GM23248 (cell line): ENCODE measurements at regions not wholly inside any gene's neighbourhood (a gene's known extent, or its start where the extent isn't known, plus 50 kb on each side); places are given as distances from the start of the nearest gene placed in this dataset.

Source experiments
- DNase-seq: peaks from one replicate; pipeline ENCODE4 v3.0.0-alpha.2; 2015
- H2AFZ ChIP-seq: fragments of 200-600 bp; sonication (generic); 2 replicates; pipeline ENCODE4 v1.6.1; 2016; ENCODE audit warnings: antibody characterized with exemption
- H3F3A ChIP-seq: fragments of 200-600 bp; sonication (generic); 2 replicates; pipeline ENCODE4 v1.6.1; 2016; ENCODE audit warnings: mild to moderate bottlenecking, antibody characterized with exemption, mixed run types; ENCODE audit not compliant: insufficient read depth
- H3K27ac ChIP-seq: fragments of 200-600 bp; sonication (generic); 2 replicates; pipeline ENCODE4 v1.5.1; 2016; ENCODE audit warnings: mild to moderate bottlenecking
- H3K27me3 ChIP-seq: fragments of 200-600 bp; sonication (generic); replicated peaks from 2 replicates; pipeline ENCODE4 v1.6.1; 2016; ENCODE audit warnings: mild to moderate bottlenecking; ENCODE audit not compliant: insufficient read depth
- H3K36me3 ChIP-seq: fragments of 200-600 bp; sonication (generic); 2 replicates; pipeline ENCODE4 v1.6.1; 2016; ENCODE audit warnings: low read depth, mild to moderate bottlenecking
- H3K4me1 ChIP-seq: fragments of 200-600 bp; sonication (generic); 2 replicates; pipeline ENCODE4 v1.6.1; 2016; ENCODE audit warnings: mild to moderate bottlenecking; ENCODE audit not compliant: insufficient read depth
- H3K4me2 ChIP-seq: fragments of 200-600 bp; sonication (generic); one replicate; pipeline ENCODE4 v1.6.1; 2016; ENCODE audit warnings: mild to moderate bottlenecking; ENCODE audit not compliant: unreplicated experiment
- H3K4me3 ChIP-seq: fragments of 200-600 bp; sonication (generic); 2 replicates; pipeline ENCODE4 v1.5.1; 2016; ENCODE audit warnings: mild to moderate bottlenecking
- H3K79me2 ChIP-seq: fragments of 200-600 bp; sonication (generic); 2 replicates; pipeline ENCODE4 v1.6.1; 2016; ENCODE audit warnings: mild to moderate bottlenecking; ENCODE audit not compliant: insufficient read depth
- H3K9ac ChIP-seq: fragments of 200-600 bp; sonication (generic); 2 replicates; pipeline ENCODE4 v1.6.1; 2016; ENCODE audit warnings: mild to moderate bottlenecking
- H3K9me2 ChIP-seq: fragments of 200-600 bp; sonication (generic); 2 replicates; pipeline ENCODE4 v1.6.1; 2016; ENCODE audit warnings: mixed run types, mild to moderate bottlenecking, moderate library complexity; ENCODE audit not compliant: insufficient read depth
- H3K9me3 ChIP-seq: fragments of 200-600 bp; sonication (generic); one replicate; pipeline ENCODE4 v1.6.1; 2017; ENCODE audit warnings: low read depth
- H4K20me1 ChIP-seq: fragments of 200-600 bp; sonication (generic); 2 replicates; pipeline ENCODE4 v1.6.0; 2016; ENCODE audit not compliant: insufficient read depth
- EZH2 ChIP-seq: fragments of 200-600 bp; sonication (generic); IDR thresholded peaks from 2 replicates; pipeline ENCODE4 v1.6.1; 2018; ENCODE audit warnings: antibody characterized with exemption, mild to moderate bottlenecking; ENCODE audit not compliant: insufficient read depth, poor library complexity, severe bottlenecking
- EZH2phosphoT487 ChIP-seq: fragments of 200-600 bp; sonication (generic); IDR thresholded peaks from 2 replicates; pipeline ENCODE4 v1.6.1; 2018; ENCODE audit warnings: antibody characterized with exemption, moderate library complexity, mild to moderate bottlenecking, low read depth; ENCODE audit not compliant: insufficient read depth
- WGBS, 2 experiments: methylation state at CpG; one replicate each; pipeline ENCODE4 v1.1.6; 2015 to 2017; ENCODE audit warnings: low lambda C conversion rate in 2 of 2, low coverage in 1 of 2; ENCODE audit errors: missing lambda C conversion rate in 2 of 2; 5-methylcytosine and 5-hydroxymethylcytosine counted together
- in situ Hi-C: fragments of 300-500 bp; cut with MboI; formaldehyde crosslinking; loops from 2 replicates; pipeline ENCODE4 v1.15.0; 2020

- Histone ChIP-seq H3K4me3 (no peak overlapping the region), H3K4me2 (no peak overlapping the region), H3K9me2 (no peaks in the 10 kb centered on the region), H3K79me2 (no peaks in the 10 kb centered on the region), H3K27ac (no peak overlapping the region), H2AFZ (no peak overlapping the region), H3F3A (peaks cover 16% of the 10 kb centered on the region), H3K36me3 (no peaks in the 10 kb centered on the region), H4K20me1 (no peaks in the 10 kb centered on the region), H3K9ac (no peak overlapping the region), H3K27me3 (no peaks in the 10 kb centered on the region), H3K4me1 (peaks cover 24% of the 10 kb centered on the region), H3K9me3 (no peaks in the 10 kb centered on the region)
- peak; percentile 36 for DNase-seq
- WGBS, 2 experiments: 30 to 32% methylated on average over 3 of the region's 3 CpGs
- in situ Hi-C loops: no loop called here
- TF ChIP-seq EZH2: no peak
- TF ChIP-seq EZH2phosphoT487: no peak
Observed at GRCh38 chr6:113437566-113437965, 419.6 kb upstream of the MARCKS start.

- in situ Hi-C loops: no loop called here
- Histone ChIP-seq H3K79me2 (no peaks in the 10 kb centered on the region), H3F3A (no peaks in the 10 kb centered on the region; the same call in none of the 2 replicates)
Observed at GRCh38 chr6:113439866-113440265, 417.3 kb upstream of the MARCKS start.

GRCh38 chr6:113442040-113442439, 415.1 kb upstream of the MARCKS start:
- WGBS, 2 experiments: 94% methylated on average over 1 of the region's 1 CpG
- Histone ChIP-seq H3F3A (peaks cover 2% of the 10 kb centered on the region), H3K4me1 (peaks cover 13% of the 10 kb centered on the region), H3K79me2 (no peaks in the 10 kb centered on the region), H3K9me3 (no peaks in the 10 kb centered on the region), H3K9ac (no peak overlapping the region), H3K9me2 (no peaks in the 10 kb centered on the region), H4K20me1 (no peaks in the 10 kb centered on the region), H3K27me3 (no peaks in the 10 kb centered on the region), H3K27ac (no peak overlapping the region), H3K4me2 (no peak overlapping the region), H3K36me3 (no peaks in the 10 kb centered on the region), H2AFZ (no peak overlapping the region), H3K4me3 (no peak overlapping the region)
- no peak for TF ChIP-seq EZH2phosphoT487
- no peak for TF ChIP-seq EZH2
- DNase-seq: no peak
- in situ Hi-C loops: no loop called here

More at GRCh38 chr6:113439866-113440265, 417.3 kb upstream of the MARCKS start:
- Histone ChIP-seq H3K36me3 (no peaks in the 10 kb centered on the region), H3K4me1 (peaks cover 7% of the 10 kb centered on the region), H3K4me2 (no peak overlapping the region), H3K9ac (no peak overlapping the region), H3K9me3 (no peaks in the 10 kb centered on the region), H2AFZ (no peak overlapping the region), H3K27ac (no peak overlapping the region), H3K4me3 (no peak overlapping the region), H3K9me2 (no peaks in the 10 kb centered on the region), H4K20me1 (no peaks in the 10 kb centered on the region), H3K27me3 (no peaks in the 10 kb centered on the region)
- DNase-seq: no peak
- no peak for TF ChIP-seq EZH2
- TF ChIP-seq EZH2phosphoT487: no peak
- 64 to 69% methylated on average over 7 of the region's 7 CpGs for WGBS, 2 experiments

GRCh38 chr6:113445201-113445600, 411.9 kb upstream of the MARCKS start:
- Histone ChIP-seq H3F3A (peaks cover 26% of the 10 kb centered on the region), H3K4me2 (no peak overlapping the region), H3K27me3 (no peaks in the 10 kb centered on the region), H3K9me2 (no peaks in the 10 kb centered on the region), H4K20me1 (no peaks in the 10 kb centered on the region), H2AFZ (no peak overlapping the region), H3K9me3 (no peaks in the 10 kb centered on the region), H3K9ac (no peak overlapping the region), H3K36me3 (no peaks in the 10 kb centered on the region), H3K79me2 (no peaks in the 10 kb centered on the region), H3K4me1 (peaks cover 37% of the 10 kb centered on the region), H3K4me3 (no peak overlapping the region), H3K27ac (no peak overlapping the region)
- DNase-seq: no peak
- in situ Hi-C loops: no loop called here
- TF ChIP-seq EZH2phosphoT487: no peak
- no peak for TF ChIP-seq EZH2
- 95 to 97% methylated on average over 3 of the region's 3 CpGs for WGBS, 2 experiments
